H4 (cell line): ENCODE measurements at regions not wholly inside any gene's neighbourhood (a gene's known extent, or its start where the extent isn't known, plus 50 kb on each side); places are given as distances from the start of the nearest gene placed in this dataset.
A peak's percentile ranks its signal among the peaks of the same experiment; 100 is the strongest.
"Not testable (repeated sequence)": the region's sequence is repeated elsewhere in the genome, so short reads cannot be mapped to it uniquely, and the experiment has no call there.

Source experiments
- DNase-seq: peaks from one replicate; pipeline ENCODE4 v3.0.0-alpha.2; 2015; ENCODE audit warnings: low spot score

GRCh38 chr10:84701370-84701720 lies 373.0 kb downstream of the CCSER2 start:
- no peak for DNase-seq

GRCh38 chr10:84704101-84704500 lies 375.7 kb downstream of the CCSER2 start:
- DNase-seq, result no peak

GRCh38 chr10:84706431-84706830 lies 378.0 kb downstream of the CCSER2 start:
- no peak for DNase-seq

- peak; percentile 52 for DNase-seq
Observed at GRCh38 chr10:84706875-84707274, 378.5 kb downstream of the CCSER2 start.

GRCh38 chr10:84715911-84716310 lies 387.5 kb downstream of the CCSER2 start:
- peak; percentile 8 for DNase-seq

GRCh38 chr10:84718877-84719616 lies 390.7 kb downstream of the CCSER2 start:
- no peak for DNase-seq

- DNase-seq, result no peak
Observed at GRCh38 chr10:84719687-84720086, 391.3 kb downstream of the CCSER2 start.

GRCh38 chr10:84727398-84727797 lies 399.0 kb downstream of the CCSER2 start:
- DNase-seq, result no peak

- not testable (repeated sequence) for DNase-seq
Observed at GRCh38 chr10:84739126-84739525, 410.7 kb downstream of the CCSER2 start.

- DNase-seq, result no peak
Observed at GRCh38 chr10:84739641-84740040, 411.3 kb downstream of the CCSER2 start.

GRCh38 chr10:84743483-84743882 lies 415.1 kb downstream of the CCSER2 start:
- no peak for DNase-seq

GRCh38 chr10:84755311-84755710 lies 426.9 kb downstream of the CCSER2 start:
- no peak for DNase-seq

- DNase-seq, result not testable (repeated sequence)
Observed at GRCh38 chr10:84756653-84757052, 428.3 kb downstream of the CCSER2 start.

GRCh38 chr10:84761994-84762614 lies 433.7 kb downstream of the CCSER2 start:
- DNase-seq, result not testable (repeated sequence)

- DNase-seq, result peak; percentile 26
Observed at GRCh38 chr10:84762754-84763394, 434.5 kb downstream of the CCSER2 start.

- DNase-seq, result no peak
Observed at GRCh38 chr10:84763965-84764364, 435.6 kb downstream of the CCSER2 start.

GRCh38 chr10:84765086-84765485 lies 436.7 kb downstream of the CCSER2 start:
- no peak for DNase-seq

- DNase-seq, result no peak
Observed at GRCh38 chr10:84765656-84766055, 437.3 kb downstream of the CCSER2 start.

- DNase-seq, result no peak
Observed at GRCh38 chr10:84766923-84767322, 438.5 kb downstream of the CCSER2 start.

- DNase-seq, result no peak
Observed at GRCh38 chr10:84768132-84768531, 439.7 kb downstream of the CCSER2 start.

- DNase-seq, result no peak
Observed at GRCh38 chr10:84770824-84771223, 442.4 kb downstream of the CCSER2 start.

GRCh38 chr10:84783386-84783785 lies 455.0 kb downstream of the CCSER2 start:
- peak; percentile 37 for DNase-seq

GRCh38 chr10:84783909-84784308 lies 455.5 kb downstream of the CCSER2 start:
- no peak for DNase-seq
